Liver (tissue), 3 donors: ENCODE measurements at regions not wholly inside any gene's neighbourhood (a gene's known extent, or its start where the extent isn't known, plus 50 kb on each side); places are given as distances from the start of the nearest gene placed in this dataset.

ENCODE experiments used
- CTCF ChIP-seq: fragments of 150-350 bp; IDR thresholded peaks from 2 replicates; pipeline ENCODE4 v1.5.1; 2017; ENCODE audit warnings: improper control_type of control experiment, low read depth, low read length; ENCODE audit not compliant: missing input control
- FOXA1 ChIP-seq: IDR thresholded peaks from 2 replicates; pipeline ENCODE4 v1.6.1; 2016; ENCODE audit warnings: antibody characterized with exemption
- GABPA ChIP-seq, 2 donors: IDR thresholded peaks in 1 of 2; conservative IDR thresholded peaks in 1 of 2; 2 replicates each; pipeline ENCODE4 v1.6.1; 2016; ENCODE audit warnings: antibody characterized with exemption in 2 of 2, mild to moderate bottlenecking in 1 of 2, moderate library complexity in 1 of 2
- JUND ChIP-seq, 2 donors: IDR thresholded peaks; 2 replicates each; pipeline ENCODE4 v1.6.1; 2016; ENCODE audit warnings: antibody characterized with exemption in 2 of 2
- MAX ChIP-seq: IDR thresholded peaks from 2 replicates; pipeline ENCODE4 v1.6.1; 2016; ENCODE audit warnings: antibody characterized with exemption
- RAD21 ChIP-seq, 2 donors: IDR thresholded peaks; 2 replicates each; pipeline ENCODE4 v1.6.1; 2016; ENCODE audit warnings: antibody characterized with exemption in 2 of 2, mild to moderate bottlenecking in 2 of 2
- REST ChIP-seq: IDR thresholded peaks from 2 replicates; pipeline ENCODE4 v1.6.1; 2016; ENCODE audit warnings: antibody characterized with exemption, mild to moderate bottlenecking
- RXRA ChIP-seq, 2 donors: IDR thresholded peaks; 2 replicates each; pipeline ENCODE4 v1.6.1; 2017 to 2018; ENCODE audit warnings: antibody characterized with exemption in 2 of 2, mild to moderate bottlenecking in 1 of 2
- SP1 ChIP-seq: IDR thresholded peaks from 2 replicates; pipeline ENCODE4 v1.6.1; 2018; ENCODE audit warnings: antibody characterized with exemption, mild to moderate bottlenecking
- TAF1 ChIP-seq: conservative IDR thresholded peaks from 2 replicates; pipeline ENCODE4 v1.6.1; 2016; ENCODE audit warnings: antibody characterized with exemption, mild to moderate bottlenecking
- YY1 ChIP-seq: IDR thresholded peaks from 2 replicates; pipeline ENCODE4 v1.6.1; 2016; ENCODE audit warnings: antibody characterized with exemption, mild to moderate bottlenecking
- TF ChIP-seq, protein P1 (sequence below): IDR thresholded peaks from 2 replicates; pipeline ENCODE4 v1.6.1; 2016; ENCODE audit warnings: antibody characterized with exemption
- donor health status: healthy.
- donor health status: healthy.

GRCh38 chr14:26744903-26745302 is 147.1 kb upstream of the NOVA1 start:
- TF ChIP-seq CTCF (no peak), RXRA (IDR thresholded peaks at IDR 0.05) (no peak), SP1 (no peak), TAF1 (no peak), JUND (IDR thresholded peaks at IDR 0.05) (no peak), MAX (no peak), RAD21 (IDR thresholded peaks at IDR 0.05) (no peak), REST (no peak), YY1 (no peak), GABPA (IDR thresholded peaks at IDR 0.05 in 1 of 2, conservative IDR thresholded peaks at IDR 0.05 in 1 of 2) (no peak), FOXA1 (no peak)
- TF ChIP-seq, protein P1, sequence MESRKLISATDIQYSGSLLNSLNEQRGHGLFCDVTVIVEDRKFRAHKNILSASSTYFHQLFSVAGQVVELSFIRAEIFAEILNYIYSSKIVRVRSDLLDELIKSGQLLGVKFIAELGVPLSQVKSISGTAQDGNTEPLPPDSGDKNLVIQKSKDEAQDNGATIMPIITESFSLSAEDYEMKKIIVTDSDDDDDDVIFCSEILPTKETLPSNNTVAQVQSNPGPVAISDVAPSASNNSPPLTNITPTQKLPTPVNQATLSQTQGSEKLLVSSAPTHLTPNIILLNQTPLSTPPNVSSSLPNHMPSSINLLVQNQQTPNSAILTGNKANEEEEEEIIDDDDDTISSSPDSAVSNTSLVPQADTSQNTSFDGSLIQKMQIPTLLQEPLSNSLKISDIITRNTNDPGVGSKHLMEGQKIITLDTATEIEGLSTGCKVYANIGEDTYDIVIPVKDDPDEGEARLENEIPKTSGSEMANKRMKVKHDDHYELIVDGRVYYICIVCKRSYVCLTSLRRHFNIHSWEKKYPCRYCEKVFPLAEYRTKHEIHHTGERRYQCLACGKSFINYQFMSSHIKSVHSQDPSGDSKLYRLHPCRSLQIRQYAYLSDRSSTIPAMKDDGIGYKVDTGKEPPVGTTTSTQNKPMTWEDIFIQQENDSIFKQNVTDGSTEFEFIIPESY = no peak
